ENCODE measurements at regions not wholly inside any gene's neighbourhood (a gene's known extent, or its start where the extent isn't known, plus 50 kb on each side); places are given as distances from the start of the nearest gene placed in this dataset.

DNA sequence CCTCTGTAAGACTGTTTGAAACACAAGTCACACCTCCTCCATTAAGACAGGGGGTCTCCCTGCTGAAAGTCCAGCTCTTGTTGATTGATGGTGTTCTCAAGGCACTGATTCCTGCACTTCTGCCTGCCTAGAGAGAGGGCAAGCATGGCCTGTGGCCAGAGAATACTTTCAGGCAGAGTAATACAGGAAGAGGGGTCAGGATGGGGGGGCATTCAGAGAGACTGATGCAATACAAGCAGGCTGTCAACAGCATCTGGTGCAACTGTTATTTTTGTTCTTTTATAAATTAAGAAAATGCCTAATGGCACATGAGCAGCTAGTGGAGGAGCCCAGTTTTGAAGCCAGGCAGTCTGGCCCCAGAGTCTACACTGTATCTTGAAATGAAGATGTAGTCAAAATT lies 302.2 kb downstream of the DIRAS2 start:
- Histone ChIP-seq H3K27me3 (peaks cover 5% of the 10 kb centered on the region), H3K4me1 (ENCODE audit: control insufficient read depth in 1 of 2, insufficient read depth in 1 of 2, low read depth in 1 of 2, low read length in 1 of 2) (no peaks in the 10 kb centered on the region), H3K36me3 (no peaks in the 10 kb centered on the region), H3K4me3 (ENCODE audit: low read depth in 1 of 2, low read length in 1 of 2) (no peak overlapping the region), H3K27ac (no peak overlapping the region), H3K9me3 (no peaks in the 10 kb centered on the region)
- TF ChIP-seq, protein P1, sequence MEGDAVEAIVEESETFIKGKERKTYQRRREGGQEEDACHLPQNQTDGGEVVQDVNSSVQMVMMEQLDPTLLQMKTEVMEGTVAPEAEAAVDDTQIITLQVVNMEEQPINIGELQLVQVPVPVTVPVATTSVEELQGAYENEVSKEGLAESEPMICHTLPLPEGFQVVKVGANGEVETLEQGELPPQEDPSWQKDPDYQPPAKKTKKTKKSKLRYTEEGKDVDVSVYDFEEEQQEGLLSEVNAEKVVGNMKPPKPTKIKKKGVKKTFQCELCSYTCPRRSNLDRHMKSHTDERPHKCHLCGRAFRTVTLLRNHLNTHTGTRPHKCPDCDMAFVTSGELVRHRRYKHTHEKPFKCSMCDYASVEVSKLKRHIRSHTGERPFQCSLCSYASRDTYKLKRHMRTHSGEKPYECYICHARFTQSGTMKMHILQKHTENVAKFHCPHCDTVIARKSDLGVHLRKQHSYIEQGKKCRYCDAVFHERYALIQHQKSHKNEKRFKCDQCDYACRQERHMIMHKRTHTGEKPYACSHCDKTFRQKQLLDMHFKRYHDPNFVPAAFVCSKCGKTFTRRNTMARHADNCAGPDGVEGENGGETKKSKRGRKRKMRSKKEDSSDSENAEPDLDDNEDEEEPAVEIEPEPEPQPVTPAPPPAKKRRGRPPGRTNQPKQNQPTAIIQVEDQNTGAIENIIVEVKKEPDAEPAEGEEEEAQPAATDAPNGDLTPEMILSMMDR (IDR thresholded peaks at IDR 0.05) = no peak

DNA sequence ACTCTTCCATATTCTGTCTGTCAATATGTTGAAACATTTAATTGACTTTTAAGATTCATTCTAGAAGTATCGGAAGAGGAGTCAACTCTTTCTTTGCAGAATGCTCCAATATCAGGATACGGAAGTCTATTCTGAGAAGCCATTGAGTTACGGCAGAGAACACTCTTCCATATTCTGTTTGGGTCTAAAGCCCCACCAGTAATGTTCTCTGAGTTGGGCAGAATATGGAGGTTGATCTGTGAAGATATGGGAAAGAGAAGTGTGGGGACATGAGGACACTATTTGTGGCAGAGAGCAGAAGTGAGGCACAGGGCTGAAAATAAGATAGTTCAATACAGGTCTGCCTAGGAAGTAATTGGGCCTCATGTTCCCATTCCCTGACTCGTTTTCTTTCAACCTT lies 300.0 kb downstream of the DIRAS2 start:
- no peaks in the 10 kb centered on the region for H3K36me3 ChIP-seq
- no peaks in the 10 kb centered on the region for H3K9me3 ChIP-seq
- no peaks in the 10 kb centered on the region for H3K4me1 ChIP-seq (ENCODE audit: control insufficient read depth in 1 of 2, insufficient read depth in 1 of 2, low read depth in 1 of 2, low read length in 1 of 2)
- peaks cover 19% of the 10 kb centered on the region for H3K27me3 ChIP-seq
- H3K4me3 ChIP-seq (ENCODE audit: low read depth in 1 of 2, low read length in 1 of 2) = no peak overlapping the region
- TF ChIP-seq, protein P1 (IDR thresholded peaks at IDR 0.05) = no peak
- H3K27ac ChIP-seq = no peak overlapping the region

DNA sequence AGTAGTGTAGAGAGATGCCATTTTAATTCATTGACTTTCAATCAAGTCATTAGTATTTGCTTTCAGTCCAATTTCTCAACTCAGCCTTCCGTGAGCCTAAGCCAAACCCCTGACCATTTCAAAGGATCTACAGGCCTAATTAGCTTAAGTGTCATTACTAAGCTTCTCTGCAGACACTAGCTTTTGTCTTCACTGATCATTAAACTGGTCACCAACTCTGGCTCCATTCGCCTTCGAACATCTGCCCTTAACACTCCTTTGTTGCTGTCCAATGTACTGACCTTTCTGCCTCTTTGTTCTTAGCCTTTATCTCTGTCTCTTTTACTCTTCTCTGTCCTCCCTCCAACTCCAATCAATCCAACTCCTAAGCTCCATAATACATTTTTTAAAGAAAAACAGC lies 299.3 kb downstream of the DIRAS2 start:
- Histone ChIP-seq H3K36me3 (no peaks in the 10 kb centered on the region), H3K9me3 (no peaks in the 10 kb centered on the region), H3K4me1 (ENCODE audit: control insufficient read depth in 1 of 2, insufficient read depth in 1 of 2, low read depth in 1 of 2, low read length in 1 of 2) (no peaks in the 10 kb centered on the region), H3K27ac (no peak overlapping the region), H3K4me3 (ENCODE audit: low read depth in 1 of 2, low read length in 1 of 2) (no peak overlapping the region), H3K27me3 (peaks cover 26% of the 10 kb centered on the region)
- TF ChIP-seq, protein P1 (IDR thresholded peaks at IDR 0.05) = no peak

DNA sequence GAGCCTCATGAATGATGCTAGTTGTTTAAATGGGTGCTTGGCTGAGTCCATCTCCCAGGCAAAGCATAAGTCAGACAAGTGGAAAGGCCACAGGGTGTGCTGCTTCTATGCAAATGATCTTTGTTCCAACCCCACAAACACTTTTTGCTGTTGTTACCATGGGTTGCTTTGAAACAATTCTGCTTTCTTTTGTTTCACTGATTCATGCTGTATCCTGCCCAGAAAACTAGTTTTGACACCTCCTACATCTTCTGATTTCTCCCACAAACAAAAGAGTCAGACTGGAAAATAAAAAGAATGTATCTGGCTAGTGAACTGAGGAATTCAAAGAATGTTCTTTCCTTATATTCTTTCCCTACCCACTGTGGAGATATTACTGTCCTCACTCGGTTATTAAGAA lies 298.6 kb downstream of the DIRAS2 start:
- H3K27ac ChIP-seq = no peak overlapping the region
- TF ChIP-seq, protein P1 (IDR thresholded peaks at IDR 0.05) = no peak
- H3K4me3 ChIP-seq (ENCODE audit: low read depth in 1 of 2, low read length in 1 of 2) = no peak overlapping the region
- no peaks in the 10 kb centered on the region for H3K36me3 ChIP-seq
- H3K9me3 ChIP-seq = no peaks in the 10 kb centered on the region
- H3K27me3 ChIP-seq = peaks cover 28% of the 10 kb centered on the region
- no peaks in the 10 kb centered on the region for H3K4me1 ChIP-seq (ENCODE audit: control insufficient read depth in 1 of 2, insufficient read depth in 1 of 2, low read depth in 1 of 2, low read length in 1 of 2)

DNA sequence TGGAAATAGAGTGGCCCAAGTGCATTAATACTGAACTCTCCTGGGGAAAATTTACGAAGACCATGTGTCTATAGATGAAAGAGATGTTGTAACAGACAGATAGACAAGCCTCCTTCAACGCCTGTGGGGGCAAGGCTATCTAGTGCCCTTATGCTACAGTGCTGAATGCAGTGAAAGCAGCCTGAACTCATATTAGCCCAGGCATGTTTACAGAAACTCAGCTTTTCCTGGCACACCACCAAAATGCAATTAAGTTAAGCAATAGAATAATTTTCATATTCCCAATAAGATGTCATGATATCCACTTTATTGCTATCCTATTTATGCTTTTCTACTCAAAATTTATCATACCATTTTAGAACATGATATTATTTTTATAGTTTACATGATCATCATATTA lies 277.0 kb downstream of the DIRAS2 start:
- Histone ChIP-seq H3K4me3 (ENCODE audit: low read depth in 1 of 2, low read length in 1 of 2) (no peak overlapping the region), H3K4me1 (ENCODE audit: control insufficient read depth in 1 of 2, insufficient read depth in 1 of 2, low read depth in 1 of 2, low read length in 1 of 2) (no peaks in the 10 kb centered on the region), H3K27ac (no peak overlapping the region), H3K9me3 (no peaks in the 10 kb centered on the region), H3K36me3 (no peaks in the 10 kb centered on the region), H3K27me3 (peaks cover 52% of the 10 kb centered on the region)
- TF ChIP-seq, protein P1 (IDR thresholded peaks at IDR 0.05) = no peak

DNA sequence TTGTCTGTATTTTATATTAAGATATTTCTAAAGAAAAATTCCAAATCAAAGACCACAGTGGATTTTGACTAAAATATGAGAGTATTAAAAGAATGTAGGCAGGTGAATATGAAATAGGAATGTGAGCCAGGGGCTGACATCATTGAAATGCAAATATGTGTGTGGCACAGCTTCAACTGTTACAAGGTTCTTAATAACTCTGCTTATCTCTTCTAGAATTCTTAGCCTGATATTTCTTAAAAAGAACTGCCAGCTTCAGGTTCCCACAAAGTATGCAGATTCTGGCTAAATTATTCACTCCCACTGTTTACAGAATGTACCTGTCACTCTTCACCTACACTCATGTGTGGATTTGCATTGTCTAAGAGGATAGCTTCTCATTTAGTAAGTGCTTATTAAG lies 274.4 kb downstream of the DIRAS2 start:
- TF ChIP-seq, protein P1 (IDR thresholded peaks at IDR 0.05) = no peak
- Histone ChIP-seq H3K27me3 (peaks cover 67% of the 10 kb centered on the region), H3K4me1 (ENCODE audit: control insufficient read depth in 1 of 2, insufficient read depth in 1 of 2, low read depth in 1 of 2, low read length in 1 of 2) (no peaks in the 10 kb centered on the region)

More for the DNA sequence above, 274.4 kb downstream of the DIRAS2 start:
- Histone ChIP-seq H3K27ac (no peak overlapping the region), H3K9me3 (no peaks in the 10 kb centered on the region), H3K4me3 (ENCODE audit: low read depth in 1 of 2, low read length in 1 of 2) (no peak overlapping the region), H3K36me3 (no peaks in the 10 kb centered on the region)

All from neutrophil (primary cell).